ENCODE measurements at regions not wholly inside any gene's neighbourhood (a gene's known extent, or its start where the extent isn't known, plus 50 kb on each side); places are given as distances from the start of the nearest gene placed in this dataset.
"Not testable (repeated sequence)": the region's sequence is repeated elsewhere in the genome, so short reads cannot be mapped to it uniquely, and the experiment has no call there.

DNA sequence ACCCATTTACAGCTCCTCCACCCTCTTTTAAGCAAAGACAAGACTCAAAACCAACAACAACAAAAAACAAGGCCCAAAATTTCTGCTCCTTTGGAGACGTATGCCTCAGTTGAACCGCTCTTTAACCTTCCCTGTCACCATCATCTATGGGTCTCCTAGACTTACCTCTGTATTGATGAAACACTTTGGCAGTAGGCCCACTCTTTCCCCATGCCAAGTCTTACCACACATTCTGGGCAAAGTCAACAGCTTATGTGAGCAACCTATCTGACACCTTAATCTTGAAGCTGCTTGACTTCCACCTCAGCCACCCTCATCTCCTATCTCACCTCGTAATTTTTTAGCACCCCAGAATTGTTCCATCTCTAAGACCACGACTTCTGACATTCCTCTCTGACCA lies 99.7 kb upstream of the CXorf66 start:
- DNase-seq: no peak

DNA sequence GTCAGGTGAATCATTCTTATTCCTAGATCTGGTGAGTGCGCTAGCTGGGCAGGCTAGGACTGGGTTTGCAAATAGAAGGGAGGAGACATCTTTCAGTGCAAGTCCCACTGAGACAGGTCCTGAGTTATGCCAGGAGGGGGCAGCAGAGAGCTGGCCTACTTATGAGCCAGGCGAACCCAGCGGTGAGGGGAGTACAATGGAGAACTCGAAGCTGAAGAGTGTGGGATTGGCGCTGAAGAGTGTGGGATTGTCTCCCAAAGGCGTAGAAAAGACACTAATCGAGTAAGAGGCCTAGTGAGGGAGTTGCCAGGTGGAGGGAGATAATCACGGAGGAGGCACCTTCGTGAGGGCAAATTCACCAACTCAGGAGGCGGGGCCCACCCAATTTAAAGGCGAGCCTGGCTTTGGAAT lies 91.7 kb upstream of the CXorf66 start:
- DNase-seq: peak; percentile 20

DNA sequence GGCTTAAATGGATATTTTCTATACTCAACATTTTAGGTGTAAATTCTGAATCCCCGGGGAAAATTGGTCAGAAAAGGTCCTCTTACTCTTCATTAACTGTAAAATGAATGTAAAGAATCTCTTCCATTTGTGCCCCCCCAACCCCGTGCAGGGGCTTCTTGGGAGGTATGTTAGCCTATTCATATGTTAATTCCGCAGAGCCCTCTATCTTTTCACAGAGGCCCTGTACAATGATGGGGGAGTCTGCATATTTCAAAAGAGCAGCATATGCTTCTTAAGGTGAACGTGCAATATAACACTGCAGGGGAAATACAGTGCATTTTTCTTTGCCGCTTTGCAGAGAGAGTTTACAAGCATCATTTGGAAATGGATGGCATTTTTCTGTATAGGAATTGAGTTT lies 88.5 kb upstream of the CXorf66 start:
- no peak for DNase-seq

DNA sequence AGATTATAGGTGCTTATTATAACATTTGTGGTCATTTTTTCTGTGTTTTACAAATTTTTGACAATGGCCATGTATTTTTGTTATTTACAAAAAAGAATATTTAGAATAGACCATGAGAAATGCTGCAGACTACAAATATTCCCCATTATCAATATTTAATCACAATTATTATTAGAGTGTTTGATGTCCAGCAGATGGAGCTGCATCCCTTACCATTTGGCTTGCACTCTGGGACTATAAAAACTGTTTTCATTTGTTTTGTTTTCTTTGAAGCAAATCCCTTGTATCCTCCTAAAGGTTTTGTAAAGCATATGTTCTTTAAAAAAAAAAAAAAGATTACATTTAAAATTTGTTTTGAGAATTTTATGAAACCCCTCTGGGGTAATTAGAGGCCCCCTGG lies 85.6 kb upstream of the CXorf66 start:
- no peak for DNase-seq

DNA sequence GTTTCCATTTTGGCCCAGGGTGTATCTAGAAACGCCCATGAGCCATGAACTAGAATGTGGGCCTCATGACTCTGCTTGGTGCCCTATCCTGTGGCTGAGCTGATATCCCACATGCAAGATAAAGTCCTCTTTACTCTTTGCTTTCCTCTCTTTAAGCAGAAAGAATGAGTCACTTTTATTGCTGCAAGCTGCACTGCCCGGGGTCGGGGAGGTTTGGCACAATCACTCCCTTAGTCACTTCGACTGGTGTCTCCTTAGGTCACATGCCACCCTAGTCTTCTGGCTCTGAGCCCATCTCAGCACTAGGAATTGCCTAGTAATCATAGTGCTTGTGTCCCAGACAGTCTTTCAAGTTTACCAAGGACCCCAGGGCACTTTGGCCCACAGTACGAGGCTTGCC lies 75.1 kb upstream of the CXorf66 start:
- no peak for DNase-seq

DNA sequence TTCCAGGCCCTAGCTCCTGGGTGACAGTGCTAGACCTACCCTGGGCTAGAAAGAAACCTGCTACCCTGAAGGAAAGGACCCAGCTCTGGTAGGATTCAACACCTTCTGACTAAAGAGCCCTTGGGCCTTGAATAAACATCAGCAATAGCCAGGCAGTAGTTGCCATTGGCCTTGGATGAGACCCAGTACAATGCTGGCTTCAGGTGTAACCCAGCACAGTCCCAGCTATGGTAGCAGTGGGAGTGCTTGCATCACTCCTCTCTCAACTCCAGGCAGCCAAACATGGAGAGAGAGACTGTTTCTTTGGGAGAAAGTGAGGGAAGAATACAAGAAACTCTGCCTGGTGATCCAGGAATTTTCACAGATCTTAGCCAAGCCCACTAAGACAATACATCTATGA lies 73.5 kb upstream of the CXorf66 start:
- no peak for DNase-seq

DNA sequence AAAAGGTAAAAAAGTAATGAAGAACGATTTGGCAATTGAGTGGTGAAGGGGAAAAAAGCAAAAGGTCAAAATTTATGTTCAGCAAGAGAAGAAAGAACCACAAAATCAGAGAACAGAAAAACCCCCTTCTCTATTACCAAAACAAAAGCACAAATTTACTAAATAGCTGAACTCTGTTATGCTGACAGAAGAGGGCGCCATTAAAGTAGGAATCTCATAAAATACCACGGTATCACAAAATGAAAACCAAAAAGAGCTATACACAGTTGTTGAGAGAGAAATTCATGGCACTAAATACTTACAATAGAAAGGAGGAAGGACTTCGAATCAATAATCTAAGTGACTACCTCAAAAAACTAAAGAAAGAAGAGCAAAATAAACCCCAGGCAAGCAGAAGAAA lies 69.6 kb upstream of the CXorf66 start:
- no peak for DNase-seq

DNA sequence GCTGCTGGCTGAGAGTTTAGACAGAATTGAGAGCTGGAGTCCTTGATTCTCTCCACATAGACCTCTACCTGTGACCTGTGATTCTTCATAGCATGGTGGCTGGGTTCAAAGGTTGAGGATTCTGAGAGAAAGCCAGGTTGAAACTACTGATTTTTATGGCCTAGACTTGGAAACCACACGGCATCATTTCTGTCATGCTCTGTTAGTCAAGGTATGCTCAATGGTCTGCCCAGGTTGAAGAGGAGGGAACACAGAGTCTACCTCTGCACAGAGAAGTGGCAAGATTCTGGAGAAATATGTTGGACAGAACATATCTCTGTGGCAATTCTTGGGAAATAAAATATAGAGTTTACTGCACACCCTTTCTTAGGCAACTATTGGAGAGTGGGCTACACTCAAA lies 57.2 kb upstream of the CXorf66 start:
- no peak for DNase-seq

DNA sequence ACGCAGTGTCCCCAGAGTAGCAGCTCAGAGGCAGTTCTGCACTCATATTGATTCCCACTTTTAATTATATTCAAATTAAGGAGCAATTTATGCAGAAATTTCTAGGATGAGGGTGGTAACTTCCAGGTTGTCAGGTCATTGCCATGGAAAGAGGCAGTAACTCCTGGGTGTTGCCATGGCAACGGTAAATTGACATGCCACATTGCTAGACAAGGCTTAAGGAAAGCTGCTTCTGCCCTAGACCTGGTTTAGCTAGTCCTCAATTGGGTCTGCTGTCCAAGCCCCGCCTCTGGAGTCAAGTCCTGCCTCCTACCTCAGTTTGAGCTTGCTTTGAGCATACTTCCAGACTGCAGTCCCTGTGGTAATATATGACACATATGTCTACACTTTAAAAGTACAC lies 53.8 kb upstream of the CXorf66 start:
- DNase-seq: not testable (repeated sequence)
